ENCODE measurements at regions not wholly inside any gene's neighbourhood (a gene's known extent, or its start where the extent isn't known, plus 50 kb on each side); places are given as distances from the start of the nearest gene placed in this dataset.

- H4K20me1 ChIP-seq (ENCODE audit: insufficient read depth, low read length), result no peaks in the 10 kb centered on the region
- H3K79me2 ChIP-seq (ENCODE audit: low read length), result no peaks in the 10 kb centered on the region
- H3K27me3 ChIP-seq (ENCODE audit: low read depth, low read length), result no peaks in the 10 kb centered on the region; the same call in none of the 2 replicates
- H3K4me2 ChIP-seq (ENCODE audit: low read length), result no peak overlapping the region
- no peaks in the 10 kb centered on the region for H3K4me1 ChIP-seq (ENCODE audit: low read length)
- no peak overlapping the region for H3K4me3 ChIP-seq (ENCODE audit: low read length)
- TF ChIP-seq EZH2phosphoT487 (IDR thresholded peaks at IDR 0.05; ENCODE audit: low read depth), result no peak
- no peak for TF ChIP-seq CTCF (IDR thresholded peaks at IDR 0.05; ENCODE audit: low read depth, low read length)
- H3K27ac ChIP-seq (ENCODE audit: low read length), result no peak overlapping the region
- no peaks in the 10 kb centered on the region for H3K36me3 ChIP-seq (replicated peaks; ENCODE audit: low read depth, low read length)
- no peak overlapping the region for H2AFZ ChIP-seq (ENCODE audit: low read depth, low read length)
- H3K9ac ChIP-seq (ENCODE audit: low read length), result no peak overlapping the region
- H3K9me3 ChIP-seq (ENCODE audit: insufficient read depth, low read length), result no peaks in the 10 kb centered on the region
Observed at GRCh38 chr5:107278774-107279173, 392.0 kb downstream of the EFNA5 start.

- TF ChIP-seq EZH2phosphoT487 (IDR thresholded peaks at IDR 0.05; ENCODE audit: low read depth) (no peak), CTCF (IDR thresholded peaks at IDR 0.05; ENCODE audit: low read depth, low read length) (no peak)
- H2AFZ ChIP-seq (ENCODE audit: low read depth, low read length), result no peak overlapping the region
- no peaks in the 10 kb centered on the region for H3K9me3 ChIP-seq (ENCODE audit: insufficient read depth, low read length)
- no peak overlapping the region for H3K27ac ChIP-seq (ENCODE audit: low read length)
- no peak overlapping the region for H3K4me3 ChIP-seq (ENCODE audit: low read length)
- H3K27me3 ChIP-seq (ENCODE audit: low read depth, low read length), result no peaks in the 10 kb centered on the region; the same call in 1 of the 2 replicates
- H3K9ac ChIP-seq (ENCODE audit: low read length), result no peak overlapping the region
- H4K20me1 ChIP-seq (ENCODE audit: insufficient read depth, low read length), result no peaks in the 10 kb centered on the region
- no peak overlapping the region for H3K4me2 ChIP-seq (ENCODE audit: low read length)
- H3K79me2 ChIP-seq (ENCODE audit: low read length), result no peaks in the 10 kb centered on the region
- no peaks in the 10 kb centered on the region for H3K4me1 ChIP-seq (ENCODE audit: low read length)
- H3K36me3 ChIP-seq (replicated peaks; ENCODE audit: low read depth, low read length), result no peaks in the 10 kb centered on the region
Observed at GRCh38 chr5:107277485-107278125, 393.1 kb downstream of the EFNA5 start.

GRCh38 chr5:107275333-107275732, 395.4 kb downstream of the EFNA5 start:
- Histone ChIP-seq H3K79me2 (ENCODE audit: low read length) (no peaks in the 10 kb centered on the region), H3K4me1 (ENCODE audit: low read length) (no peaks in the 10 kb centered on the region), H2AFZ (ENCODE audit: low read depth, low read length) (no peak overlapping the region), H3K4me3 (ENCODE audit: low read length) (no peak overlapping the region), H3K36me3 (replicated peaks; ENCODE audit: low read depth, low read length) (no peaks in the 10 kb centered on the region), H3K27me3 (ENCODE audit: low read depth, low read length) (no peaks in the 10 kb centered on the region), H4K20me1 (ENCODE audit: insufficient read depth, low read length) (no peaks in the 10 kb centered on the region), H3K9ac (ENCODE audit: low read length) (no peak overlapping the region), H3K9me3 (ENCODE audit: insufficient read depth, low read length) (no peaks in the 10 kb centered on the region), H3K27ac (ENCODE audit: low read length) (no peak overlapping the region), H3K4me2 (ENCODE audit: low read length) (no peak overlapping the region)
- no peak for TF ChIP-seq EZH2phosphoT487 (IDR thresholded peaks at IDR 0.05; ENCODE audit: low read depth)
- TF ChIP-seq CTCF (IDR thresholded peaks at IDR 0.05; ENCODE audit: low read depth, low read length), result no peak

GRCh38 chr5:107274571-107274970, 396.2 kb downstream of the EFNA5 start:
- Histone ChIP-seq H3K79me2 (ENCODE audit: low read length) (no peaks in the 10 kb centered on the region), H3K4me1 (ENCODE audit: low read length) (no peaks in the 10 kb centered on the region), H3K27me3 (ENCODE audit: low read depth, low read length) (no peaks in the 10 kb centered on the region), H3K9ac (ENCODE audit: low read length) (no peak overlapping the region), H3K36me3 (replicated peaks; ENCODE audit: low read depth, low read length) (no peaks in the 10 kb centered on the region), H4K20me1 (ENCODE audit: insufficient read depth, low read length) (no peaks in the 10 kb centered on the region), H3K27ac (ENCODE audit: low read length) (no peak overlapping the region), H2AFZ (ENCODE audit: low read depth, low read length) (no peak overlapping the region), H3K4me3 (ENCODE audit: low read length) (no peak overlapping the region), H3K9me3 (ENCODE audit: insufficient read depth, low read length) (no peaks in the 10 kb centered on the region), H3K4me2 (ENCODE audit: low read length) (no peak overlapping the region)
- no peak for TF ChIP-seq EZH2phosphoT487 (IDR thresholded peaks at IDR 0.05; ENCODE audit: low read depth)
- no peak for TF ChIP-seq CTCF (IDR thresholded peaks at IDR 0.05; ENCODE audit: low read depth, low read length)
